H7 (cell line): ENCODE measurements at regions not wholly inside any gene's neighbourhood (a gene's known extent, or its start where the extent isn't known, plus 50 kb on each side); places are given as distances from the start of the nearest gene placed in this dataset.

ENCODE experiments used
- DNase-seq: peaks from one replicate; pipeline ENCODE4 v3.0.0; 2012
- H3K27me3 ChIP-seq: 2 replicates; pipeline ENCODE4 v1.6.0; 2011; ENCODE audit warnings: mild to moderate bottlenecking, low read length; ENCODE audit not compliant: control insufficient read depth, insufficient read depth
- H3K36me3 ChIP-seq: replicated peaks from 2 replicates; pipeline ENCODE4 v1.5.1; 2011; ENCODE audit warnings: low read length; ENCODE audit not compliant: control insufficient read depth, insufficient read depth
- H3K4me3 ChIP-seq: 2 replicates; pipeline ENCODE4 v1.5.1; 2011; ENCODE audit warnings: low read depth, mild to moderate bottlenecking, control low read depth, low read length, moderate library complexity; ENCODE audit not compliant: insufficient read depth

DNA sequence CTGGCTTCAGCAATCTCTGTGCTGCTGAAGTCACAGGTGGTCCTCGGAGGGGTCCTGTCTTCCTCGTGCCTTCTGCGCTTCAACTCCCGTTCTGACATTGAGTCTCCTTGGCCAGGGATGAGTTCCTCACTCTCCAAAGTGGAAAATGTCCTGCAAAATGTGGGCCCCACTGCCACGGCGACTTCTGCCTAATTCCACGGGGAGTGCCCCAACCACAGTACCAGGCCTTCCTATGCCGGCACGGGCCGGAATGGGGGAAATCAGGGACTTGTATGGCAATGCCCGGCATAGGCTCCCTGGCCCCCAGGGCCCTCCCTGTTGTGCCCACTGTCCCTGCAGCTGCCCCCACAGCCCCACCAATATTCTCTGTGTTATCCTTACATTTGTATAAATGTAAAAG is 420.5 kb downstream of the TCERG1L start:
- no peaks in the 10 kb centered on the region for H3K36me3 ChIP-seq
- no peak for DNase-seq

DNA sequence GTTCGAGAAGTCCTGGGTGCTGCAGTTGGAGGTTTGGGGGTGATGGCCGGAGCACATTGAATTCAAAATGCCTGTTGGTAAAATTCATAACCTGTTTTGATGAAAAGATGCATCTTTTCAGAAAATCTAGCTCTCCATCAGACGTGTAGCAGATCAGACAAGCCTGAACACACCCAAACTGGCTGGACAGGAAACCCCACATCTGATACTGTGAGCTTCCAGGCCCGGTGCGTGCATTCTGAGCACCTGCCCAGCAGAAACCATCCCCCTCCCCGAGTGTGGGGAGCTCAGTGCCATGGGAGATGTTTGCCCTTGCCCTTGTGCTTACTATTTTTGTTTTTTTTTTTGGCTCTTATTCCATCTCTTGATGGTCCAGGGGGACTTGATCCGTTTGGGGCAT is 417.1 kb downstream of the TCERG1L start:
- peak; percentile 22 for DNase-seq
- H3K4me3 ChIP-seq: no peak overlapping the region
- H3K27me3 ChIP-seq: no peaks in the 10 kb centered on the region
- no peaks in the 10 kb centered on the region for H3K36me3 ChIP-seq

More for the DNA sequence above, 420.5 kb downstream of the TCERG1L start:
- no peak overlapping the region for H3K4me3 ChIP-seq
- no peaks in the 10 kb centered on the region for H3K27me3 ChIP-seq

DNA sequence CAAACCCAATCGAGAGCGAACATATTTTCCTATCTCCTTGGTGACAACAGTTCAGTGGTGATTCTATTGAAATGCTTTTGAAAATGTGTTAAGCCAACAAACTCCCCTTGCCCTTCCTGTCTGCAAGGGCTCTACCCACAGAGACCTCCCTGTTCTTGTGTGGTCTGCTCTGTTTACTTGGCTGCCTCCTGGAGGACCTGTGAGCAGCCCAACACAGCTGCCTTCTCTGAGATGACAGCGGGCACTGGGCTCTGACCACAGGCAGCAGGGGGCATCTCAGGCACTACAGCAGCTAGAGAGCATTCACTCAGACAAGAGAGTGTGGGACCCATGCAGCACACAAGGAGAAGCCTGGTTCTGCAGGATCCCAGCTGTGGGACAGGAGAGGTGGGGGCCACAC is 416.4 kb downstream of the TCERG1L start:
- Histone ChIP-seq H3K36me3 (no peaks in the 10 kb centered on the region), H3K27me3 (no peaks in the 10 kb centered on the region), H3K4me3 (no peak overlapping the region)
- DNase-seq: peak; percentile 47

DNA sequence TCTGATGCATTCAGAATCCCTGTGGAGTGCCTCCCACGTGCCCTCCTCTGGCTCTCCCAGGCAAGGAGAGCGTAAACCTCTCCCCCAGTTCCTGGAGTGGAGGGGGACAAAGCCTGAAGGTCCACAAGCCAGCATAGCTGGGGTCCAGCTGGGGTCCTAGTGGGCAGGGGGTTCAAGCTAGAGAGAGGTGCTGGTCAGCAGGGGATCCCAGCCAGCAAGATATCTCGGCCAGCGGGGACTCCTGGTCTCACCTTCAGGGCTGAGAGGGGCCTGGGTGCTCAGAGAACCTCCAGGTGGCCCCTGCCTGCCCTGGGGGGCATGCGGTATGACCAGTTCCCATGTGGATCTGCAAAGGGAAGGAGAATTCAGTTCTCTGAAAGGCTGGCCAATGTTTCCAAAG is 413.7 kb downstream of the TCERG1L start:
- H3K36me3 ChIP-seq: no peaks in the 10 kb centered on the region
- H3K27me3 ChIP-seq: no peaks in the 10 kb centered on the region
- peak; percentile 26 for DNase-seq
- no peak overlapping the region for H3K4me3 ChIP-seq

DNA sequence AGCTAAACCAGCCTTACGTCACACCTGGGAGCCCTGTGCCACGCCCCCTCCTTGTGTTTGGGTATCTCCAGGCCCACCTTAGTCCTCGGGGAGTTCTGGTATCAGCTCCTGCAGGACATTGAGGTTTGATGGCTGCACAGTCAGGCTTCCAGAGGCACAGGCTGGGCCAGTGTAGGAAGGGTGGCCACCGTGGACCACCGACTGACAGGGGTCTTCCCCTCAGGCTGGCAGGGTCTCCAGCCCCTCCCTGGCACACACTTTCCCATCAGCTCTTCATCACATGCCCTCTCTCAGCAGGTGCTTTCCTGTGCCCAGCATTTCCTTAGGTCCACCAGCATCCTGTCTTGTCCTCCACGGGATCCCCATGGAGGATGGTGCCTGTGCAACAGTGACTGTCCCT is 413.1 kb downstream of the TCERG1L start:
- no peak for DNase-seq

DNA sequence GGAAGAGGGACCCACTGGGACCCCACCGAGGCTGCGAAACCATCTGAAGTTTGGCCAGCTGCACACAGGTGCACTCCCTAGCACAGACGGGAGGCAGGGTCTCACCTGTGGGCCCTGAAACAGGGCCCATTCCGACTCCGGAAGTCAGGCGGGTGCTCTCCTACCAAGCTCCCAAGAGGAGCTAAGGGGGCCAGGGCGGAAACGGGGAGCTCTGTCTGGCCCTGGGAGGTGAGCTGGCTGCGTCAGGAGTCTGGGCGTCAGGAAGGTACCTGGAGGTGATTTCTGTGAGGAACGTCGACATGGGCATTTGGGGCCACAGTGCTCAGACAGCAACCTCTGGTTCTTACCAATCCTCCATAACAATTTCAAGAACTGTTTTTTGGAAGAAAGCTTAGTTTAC is 411.7 kb downstream of the TCERG1L start:
- no peaks in the 10 kb centered on the region for H3K36me3 ChIP-seq
- DNase-seq: no peak

More for the DNA sequence above, 413.1 kb downstream of the TCERG1L start:
- no peaks in the 10 kb centered on the region for H3K27me3 ChIP-seq
- H3K4me3 ChIP-seq: no peak overlapping the region
- H3K36me3 ChIP-seq: no peaks in the 10 kb centered on the region

DNA sequence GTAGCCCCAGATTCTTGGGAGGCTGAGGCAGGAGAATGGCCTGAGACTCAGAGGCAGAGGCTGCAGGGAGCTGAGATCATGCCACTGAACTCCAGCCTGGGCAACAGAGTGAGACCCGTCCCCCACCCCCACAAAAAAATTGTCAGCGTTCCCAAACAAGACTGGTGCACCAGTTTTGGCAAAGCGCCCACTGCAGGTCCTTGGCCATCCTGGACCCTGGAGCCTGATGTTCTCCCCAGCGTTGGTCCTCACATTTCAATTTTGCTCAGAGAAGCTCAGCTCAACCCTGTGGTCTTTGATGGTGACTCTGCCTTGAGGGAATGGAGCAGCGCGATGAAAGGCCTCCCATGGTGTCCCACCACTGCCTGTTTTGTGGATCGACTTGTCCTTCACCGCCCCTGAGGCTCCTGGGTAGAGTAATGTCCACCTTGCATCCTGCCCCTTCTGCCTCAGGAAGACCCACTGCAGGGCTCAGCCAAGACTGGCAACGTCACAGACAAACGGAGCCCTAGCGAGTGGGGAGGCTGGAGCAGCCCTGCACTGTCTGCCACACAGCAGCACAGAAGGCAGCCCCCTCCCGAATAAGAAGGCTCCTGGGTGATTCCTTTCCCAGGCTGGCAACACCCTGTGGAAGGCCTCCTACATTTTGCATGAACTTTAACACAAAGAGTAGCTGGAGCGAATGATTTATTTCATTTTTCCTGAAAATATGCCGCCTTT is 410.9 kb downstream of the TCERG1L start:
- no peak for DNase-seq
- no peak overlapping the region for H3K4me3 ChIP-seq
- H3K36me3 ChIP-seq: no peaks in the 10 kb centered on the region
- H3K27me3 ChIP-seq: no peaks in the 10 kb centered on the region; the same call in 1 of the 2 replicates

More for the DNA sequence above, 411.7 kb downstream of the TCERG1L start:
- Histone ChIP-seq H3K27me3 (no peaks in the 10 kb centered on the region; the same call in 1 of the 2 replicates), H3K4me3 (no peak overlapping the region)

DNA sequence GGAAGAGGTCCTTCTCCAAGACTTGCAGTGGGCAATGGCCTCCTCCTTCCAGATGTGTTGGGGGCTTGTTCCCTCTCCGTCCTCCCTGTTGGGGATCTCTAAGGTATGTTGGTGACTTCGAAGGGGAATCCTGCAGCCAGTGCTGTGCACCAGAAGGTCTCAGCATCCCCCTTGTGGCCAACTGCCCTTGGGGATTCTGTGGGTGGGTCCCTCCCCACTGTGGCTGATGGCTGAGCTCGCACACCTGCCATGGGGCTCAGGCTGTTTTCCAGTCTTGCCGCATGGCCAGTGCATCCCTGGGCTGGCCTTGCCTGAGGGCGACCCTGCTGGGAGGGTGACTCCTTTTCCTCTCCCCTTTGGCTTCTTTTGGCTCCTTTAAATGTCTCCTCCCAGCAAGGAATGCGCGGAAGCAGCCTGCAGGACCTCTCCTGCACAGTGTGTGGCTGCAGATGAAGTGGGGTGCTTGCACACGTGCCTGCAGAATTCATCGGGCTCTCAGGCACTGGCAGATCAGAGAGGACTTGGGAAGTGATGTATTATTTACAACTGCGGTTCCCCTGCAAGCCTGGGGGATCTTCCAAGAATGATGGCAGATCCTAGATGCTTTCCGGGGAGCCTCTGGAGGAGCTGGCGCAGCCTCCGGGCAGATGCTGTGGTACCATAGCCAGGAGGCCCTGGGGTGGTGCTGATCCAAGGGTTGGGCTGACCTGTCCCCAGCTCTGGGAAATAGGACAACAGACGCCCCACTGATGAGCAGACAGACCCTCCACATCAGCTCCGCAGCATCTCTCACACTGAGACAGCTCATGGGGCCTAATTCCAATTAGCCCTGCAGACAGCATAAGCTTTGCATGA is 410.0 kb downstream of the TCERG1L start:
- Histone ChIP-seq H3K27me3 (no peaks in the 10 kb centered on the region; the same call in 1 of the 2 replicates), H3K4me3 (no peak overlapping the region), H3K36me3 (no peaks in the 10 kb centered on the region)
- peak; percentile 81 for DNase-seq

DNA sequence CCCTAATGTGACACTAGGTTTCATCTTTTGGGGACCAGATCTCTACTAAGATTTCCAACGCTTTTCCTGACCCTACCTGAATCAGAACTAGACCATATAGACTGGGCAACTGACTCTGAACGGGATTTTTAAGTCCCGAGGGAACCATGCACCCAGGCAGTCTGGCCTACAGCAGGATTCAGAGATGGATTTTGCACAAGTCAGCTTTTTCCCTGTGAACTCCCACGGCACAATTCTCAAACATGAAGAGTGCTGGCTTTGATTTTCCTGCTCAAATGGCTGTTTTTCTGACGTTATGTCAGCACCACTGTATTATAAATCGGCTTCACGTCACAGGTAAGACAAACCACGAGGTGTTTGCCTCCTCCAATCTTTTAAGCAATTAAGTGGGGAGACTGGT is 409.1 kb downstream of the TCERG1L start:
- H3K4me3 ChIP-seq: no peak overlapping the region
- no peaks in the 10 kb centered on the region; the same call in 1 of the 2 replicates for H3K27me3 ChIP-seq
- no peaks in the 10 kb centered on the region for H3K36me3 ChIP-seq
- DNase-seq: no peak

DNA sequence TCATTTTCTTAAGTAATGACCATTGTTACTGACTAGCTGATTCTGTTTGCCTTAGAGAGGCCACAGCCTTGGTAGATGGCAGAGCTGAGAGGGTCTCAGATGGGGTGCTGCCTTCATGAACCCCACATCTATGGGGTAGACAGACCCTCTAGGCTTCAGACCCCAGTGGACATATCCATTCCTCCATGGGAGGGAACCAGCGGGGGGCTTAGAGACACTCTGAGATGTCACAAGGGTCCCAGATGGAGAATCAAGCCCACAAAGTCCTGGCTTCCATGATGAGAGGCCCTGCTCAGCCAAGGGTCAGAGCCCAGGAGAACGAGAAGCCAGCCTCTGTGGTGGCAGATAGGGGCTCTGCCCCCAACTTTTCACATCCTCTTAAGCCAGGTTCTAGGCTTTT is 408.6 kb downstream of the TCERG1L start:
- Histone ChIP-seq H3K36me3 (no peaks in the 10 kb centered on the region), H3K27me3 (no peaks in the 10 kb centered on the region; the same call in 1 of the 2 replicates), H3K4me3 (no peak overlapping the region)
- DNase-seq: no peak

DNA sequence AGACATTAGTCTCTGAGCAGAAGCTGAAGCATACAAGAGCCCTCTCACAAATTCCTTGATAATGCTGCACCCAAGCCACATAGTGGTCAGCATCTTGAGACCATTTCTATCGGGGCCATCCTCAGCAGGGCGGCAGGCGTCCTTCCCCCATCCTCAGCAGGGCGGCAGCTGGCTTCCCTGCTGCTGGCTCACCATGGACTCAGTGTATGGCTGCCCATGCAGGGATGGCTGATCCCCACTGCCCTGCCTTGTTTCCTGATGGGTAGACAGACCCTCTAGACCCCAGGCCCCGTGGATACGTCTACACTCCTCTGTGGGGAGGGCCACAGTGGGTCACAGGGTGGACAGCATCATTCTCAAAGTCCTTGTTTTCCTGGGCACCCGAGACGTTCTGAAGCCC is 406.8 kb downstream of the TCERG1L start:
- Histone ChIP-seq H3K36me3 (no peaks in the 10 kb centered on the region), H3K27me3 (no peaks in the 10 kb centered on the region; the same call in 1 of the 2 replicates), H3K4me3 (no peak overlapping the region)
- no peak for DNase-seq

DNA sequence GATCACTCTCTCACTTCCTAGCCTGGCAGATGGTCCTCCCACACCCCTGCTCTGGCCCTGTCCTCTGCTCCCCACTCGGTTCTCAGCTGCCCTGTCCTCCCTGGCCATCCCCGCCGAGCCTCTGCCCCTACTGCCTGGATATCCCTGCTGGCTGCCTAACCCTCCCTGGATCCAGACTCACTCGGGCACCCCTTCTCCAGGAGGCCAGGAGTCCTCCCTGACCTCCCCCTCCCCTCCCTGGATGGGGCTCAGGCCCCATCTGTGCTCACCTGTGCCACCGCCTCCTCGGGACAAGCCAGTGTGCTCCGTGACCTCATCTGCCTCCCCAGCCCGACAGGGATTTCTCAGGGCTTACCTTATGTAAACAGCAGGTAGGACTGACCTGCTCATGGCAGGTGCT is 406.1 kb downstream of the TCERG1L start:
- Histone ChIP-seq H3K36me3 (no peaks in the 10 kb centered on the region), H3K27me3 (no peaks in the 10 kb centered on the region; the same call in 1 of the 2 replicates), H3K4me3 (no peak overlapping the region)
- DNase-seq: peak; percentile 21

DNA sequence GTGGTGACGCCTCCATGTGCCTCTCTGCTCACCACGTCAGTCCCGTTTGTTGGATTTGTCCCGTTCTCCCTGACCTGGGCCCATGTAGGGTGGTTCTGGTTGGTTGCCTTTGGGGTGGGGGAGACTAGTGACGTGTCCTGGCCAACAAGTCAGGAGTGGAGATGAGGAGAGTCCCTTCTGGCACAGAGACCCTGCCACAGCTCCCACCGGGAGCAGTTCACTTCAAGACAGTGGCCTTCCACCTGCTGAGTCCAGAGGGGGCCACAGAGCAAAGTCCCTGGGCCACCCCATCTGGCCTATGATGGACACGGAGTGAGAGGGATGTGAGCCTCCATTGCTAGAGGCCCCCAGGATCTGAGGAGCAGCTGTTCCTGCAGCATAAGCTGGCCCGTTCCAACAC is 405.6 kb downstream of the TCERG1L start:
- H3K4me3 ChIP-seq: no peak overlapping the region
- H3K27me3 ChIP-seq: no peaks in the 10 kb centered on the region; the same call in 1 of the 2 replicates
- no peak for DNase-seq
- no peaks in the 10 kb centered on the region for H3K36me3 ChIP-seq

DNA sequence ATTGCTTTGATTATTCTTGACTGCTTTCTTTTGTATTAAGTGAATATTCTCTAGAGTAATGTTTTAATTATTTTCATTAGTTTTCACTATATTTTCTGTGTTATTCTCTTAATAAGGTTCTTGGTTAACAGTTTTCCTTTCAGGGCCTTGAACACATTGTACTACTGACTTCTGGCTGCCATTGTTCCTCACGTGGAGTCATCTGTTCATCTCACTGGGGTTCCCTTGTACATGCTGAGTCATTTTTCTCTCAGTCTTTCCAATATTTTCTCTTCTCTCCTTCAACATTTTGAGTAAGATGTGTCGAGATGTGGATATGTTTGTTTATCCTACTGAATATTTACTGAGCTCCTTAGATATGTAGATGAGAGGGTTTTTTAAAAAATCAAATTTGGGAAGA is 400.7 kb downstream of the TCERG1L start:
- Histone ChIP-seq H3K27me3 (no peaks in the 10 kb centered on the region), H3K36me3 (no peaks in the 10 kb centered on the region), H3K4me3 (no peak overlapping the region)
- no peak for DNase-seq

DNA sequence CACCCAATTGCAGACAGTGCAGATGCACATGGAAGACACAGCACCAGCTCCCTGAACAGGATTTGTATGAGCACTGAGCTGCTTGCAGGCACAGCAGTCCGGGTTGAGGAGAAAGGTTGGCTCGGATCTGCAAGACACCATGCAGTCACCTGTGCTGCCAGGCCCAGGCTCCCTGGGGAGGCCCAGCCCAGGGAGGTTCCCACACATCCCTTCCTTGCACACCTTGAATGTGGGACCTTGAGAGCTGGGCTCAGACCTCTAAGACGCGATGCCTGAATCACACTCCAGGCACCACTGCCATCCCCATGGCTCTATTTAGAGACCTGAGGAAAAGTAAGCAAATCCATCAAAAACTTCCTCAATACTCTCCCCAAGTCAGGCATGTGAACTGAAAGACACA is 397.7 kb downstream of the TCERG1L start:
- Histone ChIP-seq H3K36me3 (no peaks in the 10 kb centered on the region), H3K4me3 (no peak overlapping the region), H3K27me3 (no peaks in the 10 kb centered on the region)
- no peak for DNase-seq
